ENCODE measurements at regions not wholly inside any gene's neighbourhood (a gene's known extent, or its start where the extent isn't known, plus 50 kb on each side); places are given as distances from the start of the nearest gene placed in this dataset.

DNA sequence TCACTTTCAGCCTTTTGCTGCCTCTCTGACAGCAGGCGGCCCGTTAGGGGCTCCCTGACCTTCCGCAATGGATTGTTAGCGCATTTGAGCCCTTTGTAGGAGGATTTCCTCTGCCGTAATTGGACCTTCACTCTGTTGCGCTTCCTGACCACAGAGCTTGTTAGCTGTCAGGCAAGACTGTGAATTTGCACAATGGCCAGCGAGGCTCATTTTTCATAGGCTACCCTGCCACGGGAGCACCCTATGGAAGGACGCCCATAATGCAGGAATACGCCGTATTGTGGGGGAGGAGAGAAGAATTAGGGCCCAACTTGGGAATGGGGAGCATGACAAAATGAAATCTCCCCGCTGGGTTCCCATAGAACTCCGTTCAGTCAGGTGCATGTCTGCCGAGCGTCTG is 205.2 kb upstream of the NLRP1 start:
- TF ChIP-seq TAF1 (IDR thresholded peaks at IDR 0.05; ENCODE audit: borderline replicate concordance, insufficient read depth, low read length), result no peak
- TF ChIP-seq, protein P1, sequence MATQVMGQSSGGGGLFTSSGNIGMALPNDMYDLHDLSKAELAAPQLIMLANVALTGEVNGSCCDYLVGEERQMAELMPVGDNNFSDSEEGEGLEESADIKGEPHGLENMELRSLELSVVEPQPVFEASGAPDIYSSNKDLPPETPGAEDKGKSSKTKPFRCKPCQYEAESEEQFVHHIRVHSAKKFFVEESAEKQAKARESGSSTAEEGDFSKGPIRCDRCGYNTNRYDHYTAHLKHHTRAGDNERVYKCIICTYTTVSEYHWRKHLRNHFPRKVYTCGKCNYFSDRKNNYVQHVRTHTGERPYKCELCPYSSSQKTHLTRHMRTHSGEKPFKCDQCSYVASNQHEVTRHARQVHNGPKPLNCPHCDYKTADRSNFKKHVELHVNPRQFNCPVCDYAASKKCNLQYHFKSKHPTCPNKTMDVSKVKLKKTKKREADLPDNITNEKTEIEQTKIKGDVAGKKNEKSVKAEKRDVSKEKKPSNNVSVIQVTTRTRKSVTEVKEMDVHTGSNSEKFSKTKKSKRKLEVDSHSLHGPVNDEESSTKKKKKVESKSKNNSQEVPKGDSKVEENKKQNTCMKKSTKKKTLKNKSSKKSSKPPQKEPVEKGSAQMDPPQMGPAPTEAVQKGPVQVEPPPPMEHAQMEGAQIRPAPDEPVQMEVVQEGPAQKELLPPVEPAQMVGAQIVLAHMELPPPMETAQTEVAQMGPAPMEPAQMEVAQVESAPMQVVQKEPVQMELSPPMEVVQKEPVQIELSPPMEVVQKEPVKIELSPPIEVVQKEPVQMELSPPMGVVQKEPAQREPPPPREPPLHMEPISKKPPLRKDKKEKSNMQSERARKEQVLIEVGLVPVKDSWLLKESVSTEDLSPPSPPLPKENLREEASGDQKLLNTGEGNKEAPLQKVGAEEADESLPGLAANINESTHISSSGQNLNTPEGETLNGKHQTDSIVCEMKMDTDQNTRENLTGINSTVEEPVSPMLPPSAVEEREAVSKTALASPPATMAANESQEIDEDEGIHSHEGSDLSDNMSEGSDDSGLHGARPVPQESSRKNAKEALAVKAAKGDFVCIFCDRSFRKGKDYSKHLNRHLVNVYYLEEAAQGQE (IDR thresholded peaks at IDR 0.05; ENCODE audit: insufficient read depth in 1 of 2, low read depth in 2 of 2, low read length in 2 of 2), result no peak
